ENCODE measurements at regions not wholly inside any gene's neighbourhood (a gene's known extent, or its start where the extent isn't known, plus 50 kb on each side); places are given as distances from the start of the nearest gene placed in this dataset.

GRCh38 chr2:109067631-109068125 lies 61.3 kb upstream of the SH3RF3 start:
- TF ChIP-seq EZH2 (IDR thresholded peaks at IDR 0.05; ENCODE audit: insufficient read depth, poor library complexity, severe bottlenecking) = no peak
- TF ChIP-seq EZH2phosphoT487 (IDR thresholded peaks at IDR 0.05; ENCODE audit: insufficient read depth, low read depth) = no peak
